ENCODE measurements at regions not wholly inside any gene's neighbourhood (a gene's known extent, or its start where the extent isn't known, plus 50 kb on each side); places are given as distances from the start of the nearest gene placed in this dataset.

DNA sequence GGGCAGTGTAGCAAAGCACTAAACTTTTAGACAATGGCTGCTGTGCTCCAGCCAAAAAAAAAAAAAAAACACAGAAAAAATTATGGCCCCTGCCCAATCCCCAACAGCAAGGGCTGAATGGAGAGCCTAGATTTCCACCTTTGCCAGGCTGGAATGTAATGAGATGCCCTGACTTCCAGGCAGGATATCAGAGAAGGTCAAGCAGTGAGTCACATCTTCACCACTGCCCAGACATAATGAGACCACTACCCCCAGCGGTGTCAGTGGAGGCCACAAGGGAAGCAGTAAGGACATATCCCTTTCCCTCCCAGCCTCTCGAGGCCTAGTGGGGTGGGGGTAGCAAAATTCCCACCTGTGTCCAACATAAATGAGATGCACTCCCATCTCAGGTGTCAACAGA, 216.3 kb upstream of the LEF1 start:
- TF ChIP-seq, protein P1, sequence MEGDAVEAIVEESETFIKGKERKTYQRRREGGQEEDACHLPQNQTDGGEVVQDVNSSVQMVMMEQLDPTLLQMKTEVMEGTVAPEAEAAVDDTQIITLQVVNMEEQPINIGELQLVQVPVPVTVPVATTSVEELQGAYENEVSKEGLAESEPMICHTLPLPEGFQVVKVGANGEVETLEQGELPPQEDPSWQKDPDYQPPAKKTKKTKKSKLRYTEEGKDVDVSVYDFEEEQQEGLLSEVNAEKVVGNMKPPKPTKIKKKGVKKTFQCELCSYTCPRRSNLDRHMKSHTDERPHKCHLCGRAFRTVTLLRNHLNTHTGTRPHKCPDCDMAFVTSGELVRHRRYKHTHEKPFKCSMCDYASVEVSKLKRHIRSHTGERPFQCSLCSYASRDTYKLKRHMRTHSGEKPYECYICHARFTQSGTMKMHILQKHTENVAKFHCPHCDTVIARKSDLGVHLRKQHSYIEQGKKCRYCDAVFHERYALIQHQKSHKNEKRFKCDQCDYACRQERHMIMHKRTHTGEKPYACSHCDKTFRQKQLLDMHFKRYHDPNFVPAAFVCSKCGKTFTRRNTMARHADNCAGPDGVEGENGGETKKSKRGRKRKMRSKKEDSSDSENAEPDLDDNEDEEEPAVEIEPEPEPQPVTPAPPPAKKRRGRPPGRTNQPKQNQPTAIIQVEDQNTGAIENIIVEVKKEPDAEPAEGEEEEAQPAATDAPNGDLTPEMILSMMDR (IDR thresholded peaks at IDR 0.05) = no peak
- no peak for TF ChIP-seq POLR2A (IDR thresholded peaks at IDR 0.05)
